AG04450 (cell line): ENCODE measurements at regions not wholly inside any gene's neighbourhood (a gene's known extent, or its start where the extent isn't known, plus 50 kb on each side); places are given as distances from the start of the nearest gene placed in this dataset.

Experiments used
- CTCF ChIA-PET: fragments of 300-600, 350-600 bp; formaldehyde crosslinking; extraction: SDS; loops from one replicate; lab custom pipeline; 2022; ENCODE audit warnings: antibody characterized with exemption, inconsistent platforms; lab: Charles Lee
- POLR2A ChIA-PET: fragments of 350-600 bp; formaldehyde crosslinking; extraction: SDS; loops from one replicate; lab custom pipeline; 2021; ENCODE audit warnings: antibody characterized with exemption, inconsistent platforms; lab: Yijun Ruan, JAX
- DNase-seq: peaks from one replicate; pipeline ENCODE4 v3.0.0-alpha.2; 2011; ENCODE audit warnings: low read depth, low spot score
- H3K27ac ChIP-seq: one replicate; pipeline ENCODE4 v1.5.1; 2012; ENCODE audit warnings: low read depth, low read length, control low read depth
- H3K27me3 ChIP-seq: one replicate; pipeline ENCODE4 v1.6.0; 2012; ENCODE audit warnings: low read length; ENCODE audit not compliant: control insufficient read depth, insufficient read depth
- H3K4me3 ChIP-seq: 2 replicates; pipeline ENCODE4 v1.5.1; 2011; ENCODE audit warnings: mild to moderate bottlenecking, low read depth, low read length, control low read depth
- H3K9me3 ChIP-seq: 2 replicates; pipeline ENCODE4 v1.5.1; 2012; ENCODE audit warnings: low read length; ENCODE audit not compliant: control insufficient read depth, insufficient read depth
- CTCF ChIP-seq: IDR thresholded peaks from 2 replicates; pipeline ENCODE4 v1.5.1; 2011; ENCODE audit warnings: low read depth, low read length, control low read depth, inconsistent platforms

- POLR2A ChIA-PET, result no interaction called here
- DNase-seq, result no peak
- Histone ChIP-seq H3K4me3 (no peak overlapping the region), H3K27me3 (no peaks in the 10 kb centered on the region), H3K9me3 (no peaks in the 10 kb centered on the region), H3K27ac (no peak overlapping the region)
- CTCF ChIA-PET, result no interaction called here
- no peak for TF ChIP-seq CTCF
Measured at GRCh38 chr5:34591723-34592122, 64.4 kb upstream of the RAI14 start.

GRCh38 chr5:34597034-34598027 is 58.8 kb upstream of the RAI14 start:
- Histone ChIP-seq H3K4me3 (no peak overlapping the region), H3K9me3 (no peaks in the 10 kb centered on the region), H3K27ac (peak overlapping the region; percentile 34), H3K27me3 (no peaks in the 10 kb centered on the region)
- ChIA-PET POLR2A (no interaction called here), CTCF (no interaction called here)
- TF ChIP-seq CTCF, result no peak
- DNase-seq, result no peak

GRCh38 chr5:34598177-34598794 is 57.8 kb upstream of the RAI14 start:
- no peak for TF ChIP-seq CTCF
- ChIA-PET POLR2A (no interaction called here), CTCF (interaction anchor here (1.2 kb wide), 1 partner anchor 75 kb away, joined by 3 read pairs; no protein-coding TSS in a partner anchor)
- peak; percentile 75 for DNase-seq
- Histone ChIP-seq H3K27ac (peak overlapping the region; percentile 75), H3K4me3 (no peak overlapping the region), H3K9me3 (no peaks in the 10 kb centered on the region), H3K27me3 (no peaks in the 10 kb centered on the region)

DNA sequence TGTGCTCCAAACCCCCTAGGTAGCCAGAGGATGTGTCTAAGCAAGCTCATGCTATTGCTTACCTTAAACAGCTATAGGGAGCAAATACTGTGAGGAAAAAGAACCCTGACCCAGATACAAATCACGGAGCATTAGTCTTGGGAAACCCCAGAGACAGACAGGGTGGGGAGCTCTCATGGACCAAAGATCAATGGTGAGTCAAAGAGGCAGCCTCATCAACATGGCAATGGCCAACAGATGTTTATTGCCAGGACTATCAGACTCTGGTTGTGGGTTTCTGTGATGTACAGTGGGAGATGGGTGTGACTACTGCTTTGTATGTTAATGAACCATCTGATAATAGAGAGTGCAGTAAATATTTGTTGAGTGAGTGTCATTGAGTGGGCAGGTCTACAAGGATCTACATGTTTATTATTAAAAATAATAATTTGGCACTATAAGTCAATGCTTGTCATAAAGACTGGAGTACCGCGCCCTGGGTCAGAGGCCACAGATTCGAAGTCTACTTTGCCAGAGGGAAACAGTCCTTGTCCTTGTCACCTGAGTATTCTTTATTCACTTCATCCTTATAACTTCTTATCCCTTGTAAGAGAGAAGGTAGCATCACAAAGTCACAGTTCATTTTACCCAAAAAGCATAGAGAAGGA is 56.5 kb upstream of the RAI14 start:
- TF ChIP-seq CTCF, result no peak
- CTCF ChIA-PET, result interaction anchor here (0.6 to 1.2 kb wide), 2 partner anchors 9 to 76 kb away, joined by 3 to 6 read pairs; no protein-coding TSS in a partner anchor
- H3K9me3 ChIP-seq, result no peaks in the 10 kb centered on the region
- no peak for DNase-seq
- H3K4me3 ChIP-seq, result no peak overlapping the region
- POLR2A ChIA-PET, result interaction anchor here (0.8 kb wide), 1 partner anchor 76 kb away, joined by 3 read pairs; no protein-coding TSS in a partner anchor
- no peak overlapping the region for H3K27ac ChIP-seq
- no peaks in the 10 kb centered on the region for H3K27me3 ChIP-seq
